ENCODE measurements at regions not wholly inside any gene's neighbourhood (a gene's known extent, or its start where the extent isn't known, plus 50 kb on each side); places are given as distances from the start of the nearest gene placed in this dataset.

- DNase-seq, result no peak
These were observed 254.8 kb downstream of the CDC5L start for GRCh38 chr6:44642349-44642748.

- DNase-seq, result no peak
These were observed 255.5 kb downstream of the CDC5L start for GRCh38 chr6:44642870-44643522.

GRCh38 chr6:44645276-44645675 lies 257.8 kb downstream of the CDC5L start:
- peak; percentile 10 for DNase-seq

GRCh38 chr6:44646355-44646754 lies 258.8 kb downstream of the CDC5L start:
- DNase-seq, result no peak

GRCh38 chr6:44649365-44650025 lies 262.0 kb downstream of the CDC5L start:
- no peak for DNase-seq

- no peak for DNase-seq
These were observed 263.0 kb downstream of the CDC5L start for GRCh38 chr6:44650495-44650894.

GRCh38 chr6:44650947-44651346 lies 263.4 kb downstream of the CDC5L start:
- no peak for DNase-seq

- DNase-seq, result no peak
These were observed 264.1 kb downstream of the CDC5L start for GRCh38 chr6:44651604-44652003.

GRCh38 chr6:44652547-44652946 lies 265.0 kb downstream of the CDC5L start:
- no peak for DNase-seq

GRCh38 chr6:44653091-44653490 lies 265.6 kb downstream of the CDC5L start:
- no peak for DNase-seq

GRCh38 chr6:44653761-44654218 lies 266.3 kb downstream of the CDC5L start:
- no peak for DNase-seq

GRCh38 chr6:44655412-44656342 lies 268.2 kb downstream of the CDC5L start:
- DNase-seq, result peak; percentile 80

- no peak for DNase-seq
These were observed 269.2 kb downstream of the CDC5L start for GRCh38 chr6:44656691-44657090.

- DNase-seq, result no peak
These were observed 269.8 kb downstream of the CDC5L start for GRCh38 chr6:44657206-44657819.

- DNase-seq, result no peak
These were observed 271.1 kb downstream of the CDC5L start for GRCh38 chr6:44658571-44658970.

- DNase-seq, result no peak
These were observed 272.2 kb downstream of the CDC5L start for GRCh38 chr6:44659726-44660125.

GRCh38 chr6:44660561-44661220 lies 273.2 kb downstream of the CDC5L start:
- DNase-seq, result no peak

GRCh38 chr6:44661221-44662008 lies 273.9 kb downstream of the CDC5L start:
- no peak for DNase-seq

- DNase-seq, result no peak
These were observed 275.1 kb downstream of the CDC5L start for GRCh38 chr6:44662461-44663121.

GRCh38 chr6:44663860-44664634 lies 276.5 kb downstream of the CDC5L start:
- no peak for DNase-seq

Data from hematopoietic multipotent progenitor cell treated with erythropoietin and hydrocortisone succinate and interleukin-3 and kit ligand, for 6 days (in vitro differentiated cells).